ENCODE measurements at regions not wholly inside any gene's neighbourhood (a gene's known extent, or its start where the extent isn't known, plus 50 kb on each side); places are given as distances from the start of the nearest gene placed in this dataset.

DNA sequence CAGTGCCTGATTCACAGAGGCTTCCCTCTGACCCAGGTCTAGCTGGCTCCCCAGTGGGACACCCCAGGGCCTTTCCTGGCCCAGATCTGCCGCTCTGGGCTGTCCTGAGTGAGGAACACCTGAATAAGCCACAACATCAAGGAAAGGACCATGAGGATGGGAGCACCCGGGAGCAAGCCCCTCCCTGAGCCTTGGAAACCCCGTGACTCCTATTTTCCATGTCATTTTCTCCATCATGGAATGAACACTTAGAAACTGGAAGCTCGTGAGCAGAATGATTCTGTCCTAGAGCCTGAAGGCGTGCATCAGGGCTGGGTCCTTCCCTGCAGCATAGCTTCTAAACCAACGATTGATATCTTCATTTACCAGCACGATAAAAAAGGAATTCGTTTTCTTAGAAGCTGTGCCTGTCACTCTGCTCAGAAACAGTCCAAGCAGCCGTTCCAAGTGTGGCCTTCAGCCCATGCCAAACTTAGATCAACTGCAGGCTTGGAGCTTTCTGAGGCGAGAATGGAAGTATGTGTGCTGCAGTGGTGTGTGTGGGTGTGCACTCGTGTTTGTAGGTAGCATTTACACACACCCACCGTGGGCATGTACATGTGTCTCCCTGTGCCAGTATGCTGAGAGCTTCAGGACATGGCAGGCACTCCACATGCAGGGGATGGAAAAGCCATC lies 83.2 kb upstream of the FOXC1 start:
- Histone ChIP-seq H3K36me3 (no peaks in the 10 kb centered on the region), H3K4me1 (peaks cover 0 to 28% (median 21%) of the 10 kb centered on the region in 4 donors), H3K27ac (peak overlapping the region in 1 of 4 donors; percentile 42), H3K27me3 (peaks cover 4 to 26% (median 12%) of the 10 kb centered on the region in 3 donors), H3K4me3 (no peak overlapping the region), H3K9me3 (no peaks in the 10 kb centered on the region)
- TF ChIP-seq, protein P1, sequence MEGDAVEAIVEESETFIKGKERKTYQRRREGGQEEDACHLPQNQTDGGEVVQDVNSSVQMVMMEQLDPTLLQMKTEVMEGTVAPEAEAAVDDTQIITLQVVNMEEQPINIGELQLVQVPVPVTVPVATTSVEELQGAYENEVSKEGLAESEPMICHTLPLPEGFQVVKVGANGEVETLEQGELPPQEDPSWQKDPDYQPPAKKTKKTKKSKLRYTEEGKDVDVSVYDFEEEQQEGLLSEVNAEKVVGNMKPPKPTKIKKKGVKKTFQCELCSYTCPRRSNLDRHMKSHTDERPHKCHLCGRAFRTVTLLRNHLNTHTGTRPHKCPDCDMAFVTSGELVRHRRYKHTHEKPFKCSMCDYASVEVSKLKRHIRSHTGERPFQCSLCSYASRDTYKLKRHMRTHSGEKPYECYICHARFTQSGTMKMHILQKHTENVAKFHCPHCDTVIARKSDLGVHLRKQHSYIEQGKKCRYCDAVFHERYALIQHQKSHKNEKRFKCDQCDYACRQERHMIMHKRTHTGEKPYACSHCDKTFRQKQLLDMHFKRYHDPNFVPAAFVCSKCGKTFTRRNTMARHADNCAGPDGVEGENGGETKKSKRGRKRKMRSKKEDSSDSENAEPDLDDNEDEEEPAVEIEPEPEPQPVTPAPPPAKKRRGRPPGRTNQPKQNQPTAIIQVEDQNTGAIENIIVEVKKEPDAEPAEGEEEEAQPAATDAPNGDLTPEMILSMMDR (IDR thresholded peaks at IDR 0.05), result no peak
- TF ChIP-seq EP300 (IDR thresholded peaks at IDR 0.05) (no peak), POLR2AphosphoS5 (IDR thresholded peaks at IDR 0.05) (no peak), POLR2A (IDR thresholded peaks at IDR 0.05) (no peak)
- DNase-seq, result no peak
- WGBS, 2 donors, result 67 to 70% methylated on average over 12 of the region's 12 CpGs
- intact Hi-C loops (cut with DNase I), result no loop called here

DNA sequence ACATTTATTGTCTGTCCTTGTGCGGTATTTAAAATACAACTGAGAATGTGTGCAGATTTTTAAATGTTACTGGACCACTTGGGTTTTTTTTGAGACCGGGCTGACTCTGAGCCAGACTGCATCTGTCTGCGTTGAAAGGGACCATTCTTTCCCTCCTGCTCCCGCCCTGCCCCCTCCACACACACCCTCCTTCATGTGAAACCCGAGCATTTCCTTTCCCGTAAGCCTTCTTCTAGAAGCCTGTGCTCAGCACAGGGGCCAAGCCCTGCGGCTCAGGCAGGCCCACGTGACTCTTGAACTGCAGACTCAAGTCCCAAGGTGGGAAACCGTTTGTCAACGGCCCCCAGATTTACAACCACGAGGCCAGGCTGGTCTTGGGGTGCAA lies 82.7 kb upstream of the FOXC1 start:
- intact Hi-C loops (cut with DNase I), result no loop called here
- WGBS, 2 donors, result 11 to 23% methylated on average over 11 of the region's 11 CpGs
- H3K27ac ChIP-seq, result no peak overlapping the region
- TF ChIP-seq POLR2A (IDR thresholded peaks at IDR 0.05) (no peak), POLR2AphosphoS5 (IDR thresholded peaks at IDR 0.05) (no peak), EP300 (IDR thresholded peaks at IDR 0.05) (no peak)
- TF ChIP-seq, protein P1 (IDR thresholded peaks at IDR 0.05), result no peak
- H3K9me3 ChIP-seq, result no peaks in the 10 kb centered on the region
- peaks cover 4 to 26% (median 12%) of the 10 kb centered on the region in 3 donors for H3K27me3 ChIP-seq
- no peak for DNase-seq
- peaks cover 0 to 28% (median 21%) of the 10 kb centered on the region in 4 donors for H3K4me1 ChIP-seq
- H3K4me3 ChIP-seq, result no peak overlapping the region
- H3K36me3 ChIP-seq, result no peaks in the 10 kb centered on the region

- no peaks in the 10 kb centered on the region for H3K4me1 ChIP-seq
These were observed 74.4 kb upstream of the FOXC1 start for GRCh38 chr6:1535295-1535694.

DNA sequence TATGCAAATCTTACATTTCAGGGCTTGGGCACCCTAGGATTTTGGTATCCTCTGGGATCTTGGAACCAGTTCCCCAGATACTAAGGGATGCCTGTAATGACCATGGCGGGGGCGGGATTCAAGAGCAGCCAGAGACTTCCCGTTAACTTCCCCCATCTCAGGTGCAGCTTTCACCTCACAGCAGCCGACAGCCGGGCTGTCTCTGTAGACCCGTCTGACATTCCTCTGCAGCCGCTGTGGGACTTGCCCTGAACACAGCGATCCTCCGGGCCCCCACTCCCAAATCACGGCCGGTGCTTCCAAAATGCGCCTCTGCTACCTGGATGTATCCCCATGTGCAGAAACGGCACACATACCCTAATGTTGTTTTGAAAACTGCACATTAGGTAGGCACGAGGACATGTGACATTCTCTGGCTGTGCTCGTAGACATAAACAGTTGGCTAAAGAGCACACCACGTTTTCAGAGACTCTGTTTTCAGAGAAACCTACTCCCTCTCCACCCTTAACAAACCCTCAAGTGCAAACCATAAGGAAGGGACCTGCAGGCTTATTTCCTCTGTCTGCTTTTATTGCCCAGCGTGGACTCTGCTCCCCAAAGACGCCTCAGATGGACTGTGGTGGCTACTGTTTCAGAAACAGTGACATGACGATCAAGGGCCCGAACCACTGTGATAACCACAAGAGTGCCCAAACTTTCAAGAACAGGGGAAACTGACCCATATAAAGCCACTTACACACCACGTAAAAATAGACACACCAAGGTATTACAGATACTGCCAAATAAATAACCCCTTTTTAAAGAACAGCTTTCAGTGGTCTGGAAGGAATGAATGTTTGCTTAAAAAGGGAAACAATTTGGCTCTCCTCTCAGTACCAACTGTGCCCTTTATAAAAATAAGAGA lies 72.9 kb upstream of the FOXC1 start:
- DNase-seq, result no peak
- 17 to 60% methylated on average over 21 of the region's 21 CpGs for WGBS, 2 donors
- intact Hi-C loops (cut with DNase I), result no loop called here
- no peaks in the 10 kb centered on the region for H3K9me3 ChIP-seq
- H3K27ac ChIP-seq, result no peak overlapping the region
- no peaks in the 10 kb centered on the region for H3K27me3 ChIP-seq
- no peaks in the 10 kb centered on the region for H3K36me3 ChIP-seq
- no peak for TF ChIP-seq EP300 (IDR thresholded peaks at IDR 0.05)
- TF ChIP-seq, protein P1 (IDR thresholded peaks at IDR 0.05), result no peak
- TF ChIP-seq POLR2AphosphoS5 (IDR thresholded peaks at IDR 0.05), result no peak
- no peak for TF ChIP-seq POLR2A (IDR thresholded peaks at IDR 0.05)
- H3K4me3 ChIP-seq, result no peak overlapping the region
- H3K4me1 ChIP-seq, result no peaks in the 10 kb centered on the region

More at GRCh38 chr6:1535295-1535694, 74.4 kb upstream of the FOXC1 start:
- no peaks in the 10 kb centered on the region for H3K36me3 ChIP-seq
- no peaks in the 10 kb centered on the region for H3K9me3 ChIP-seq
- no peak for DNase-seq
- no peak overlapping the region for H3K27ac ChIP-seq
- no peaks in the 10 kb centered on the region for H3K27me3 ChIP-seq
- 85 to 87% methylated on average over 4 of the region's 4 CpGs for WGBS, 2 donors
- intact Hi-C loops (cut with DNase I), result no loop called here
- TF ChIP-seq EP300 (IDR thresholded peaks at IDR 0.05) (no peak), POLR2A (IDR thresholded peaks at IDR 0.05) (no peak), POLR2AphosphoS5 (IDR thresholded peaks at IDR 0.05) (no peak)
- TF ChIP-seq, protein P1 (IDR thresholded peaks at IDR 0.05), result no peak
- H3K4me3 ChIP-seq, result no peak overlapping the region
